HG02763 (cell line): ENCODE measurements at regions not wholly inside any gene's neighbourhood (a gene's known extent, or its start where the extent isn't known, plus 50 kb on each side); places are given as distances from the start of the nearest gene placed in this dataset.

ENCODE experiments used
- ATAC-seq: cut with Tn5 transposase; IDR thresholded peaks from one replicate; pipeline ENCODE4 v1.9.1; 2021; ENCODE audit warnings: mild to moderate bottlenecking, moderate library complexity; ENCODE audit not compliant: unreplicated experiment

DNA sequence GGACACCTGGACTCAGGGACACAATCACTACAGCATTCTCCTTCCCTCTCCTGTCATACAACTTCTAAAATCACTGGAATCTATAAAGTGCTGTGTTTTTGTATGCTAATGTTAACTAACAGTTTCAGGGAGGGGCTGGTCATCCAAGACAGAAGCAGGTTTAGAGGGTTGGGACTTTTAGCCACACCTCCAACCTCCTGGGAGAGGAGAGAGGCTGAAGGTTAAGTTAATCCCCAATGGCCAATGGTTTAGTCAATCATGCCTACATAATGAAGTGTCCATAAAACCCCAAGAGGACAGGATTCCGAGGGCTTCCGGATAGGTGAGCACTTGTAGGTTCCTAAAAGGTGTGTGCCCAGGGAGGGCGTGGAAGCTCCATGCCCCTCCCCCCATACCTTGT is 219.3 kb upstream of the CTNNB1 start:
- no peak for ATAC-seq

DNA sequence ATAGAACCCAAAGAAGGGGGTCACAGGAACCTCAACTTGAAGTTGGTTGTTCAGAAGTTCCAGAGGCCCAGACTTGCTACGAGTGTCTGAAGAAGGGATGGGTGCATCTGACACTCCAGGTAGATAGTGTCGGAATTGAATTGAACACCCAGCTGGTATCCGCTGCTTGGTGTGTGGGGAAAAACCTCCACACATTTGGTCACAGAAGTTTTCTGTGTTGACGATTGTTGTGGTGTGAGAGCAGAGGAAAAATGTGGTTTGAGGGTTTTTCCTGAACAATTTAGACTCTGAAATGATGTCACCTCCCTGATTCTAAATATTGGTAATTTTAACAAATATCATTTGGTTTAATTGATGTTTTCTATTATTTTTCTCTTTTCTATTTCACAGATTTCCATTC is 218.8 kb upstream of the CTNNB1 start:
- ATAC-seq, result no peak

DNA sequence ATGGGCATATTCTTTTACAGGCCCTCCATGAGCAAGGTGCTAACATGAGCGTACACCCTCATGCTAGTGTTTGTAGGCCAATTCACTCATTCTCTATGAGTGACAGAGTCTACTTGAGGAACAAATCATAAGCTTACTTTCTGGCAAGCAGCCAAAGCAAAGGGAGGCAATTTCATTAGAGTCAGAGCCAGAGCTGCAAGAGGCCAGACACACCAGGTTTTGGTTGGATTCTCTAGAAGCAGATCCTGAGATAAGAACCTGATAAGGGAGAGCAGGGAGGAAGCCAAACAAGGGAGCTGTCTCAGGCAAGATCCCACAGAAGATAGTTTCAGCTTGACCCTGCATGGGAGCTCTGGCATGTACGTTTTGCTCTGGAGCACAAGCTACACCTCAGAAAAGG is 214.1 kb upstream of the CTNNB1 start:
- no peak for ATAC-seq

DNA sequence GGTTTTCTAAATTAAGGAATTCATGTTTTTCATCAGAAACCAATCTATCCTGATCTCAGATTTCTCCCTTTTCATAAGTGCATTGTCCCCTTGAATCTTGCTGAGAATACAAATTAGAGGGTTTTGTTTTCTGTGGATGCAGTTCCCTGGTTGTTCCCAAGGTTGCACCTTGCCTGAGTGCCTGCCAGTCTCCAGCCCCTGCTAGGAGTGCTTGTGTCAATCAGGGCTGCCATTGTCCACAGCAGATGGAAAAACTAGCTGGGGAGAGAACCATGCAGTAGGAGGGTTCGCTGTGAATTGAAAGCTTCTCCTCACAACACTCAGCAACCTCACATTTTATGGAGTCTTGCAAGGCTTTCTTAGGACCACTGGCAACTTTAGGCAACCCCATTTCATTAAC is 210.8 kb upstream of the CTNNB1 start:
- ATAC-seq, result no peak

DNA sequence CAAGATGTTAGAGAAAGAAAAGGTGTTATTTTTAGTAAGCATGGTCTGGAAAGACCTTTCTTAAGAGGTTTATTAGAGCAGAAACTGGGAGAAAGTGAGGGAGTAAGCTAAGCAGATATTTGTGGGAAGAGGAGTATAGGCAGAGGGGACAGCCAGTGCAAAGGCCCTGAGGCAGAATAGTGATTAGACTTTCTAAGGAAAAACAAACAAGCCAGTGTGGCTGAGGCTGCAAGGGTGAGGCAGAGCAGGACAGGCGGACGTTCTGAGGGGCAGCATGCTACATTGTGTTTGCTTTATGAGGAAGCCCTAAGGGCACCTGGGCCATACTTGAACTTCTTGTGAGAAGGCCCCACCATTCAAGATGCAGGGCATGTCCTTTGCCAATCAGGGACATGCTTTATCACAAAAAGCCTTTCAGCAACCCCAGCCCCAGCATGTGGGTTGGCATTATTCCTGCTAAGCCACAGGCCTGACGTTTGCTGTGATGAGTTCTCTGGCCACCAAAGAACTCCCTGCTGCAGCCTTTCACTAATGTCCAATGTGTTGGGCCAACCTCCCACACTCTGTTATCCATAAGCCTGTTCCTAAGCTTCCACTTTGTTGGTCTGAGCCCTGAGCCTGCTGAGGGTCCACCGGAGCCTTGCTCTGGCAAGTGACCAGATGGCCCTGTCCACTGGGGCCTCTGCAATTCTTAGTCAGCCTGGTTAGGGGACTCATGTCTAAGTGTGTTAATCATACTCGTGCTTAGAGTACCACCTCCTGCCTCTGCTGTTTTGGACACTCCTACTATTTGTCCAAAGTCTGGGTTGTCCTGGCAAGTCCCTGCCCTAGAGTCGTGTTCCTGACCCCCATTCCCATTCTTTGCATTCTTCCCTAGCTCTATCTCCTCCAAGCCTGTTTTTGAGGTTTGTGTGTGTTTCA is 209.9 kb upstream of the CTNNB1 start:
- no peak for ATAC-seq

DNA sequence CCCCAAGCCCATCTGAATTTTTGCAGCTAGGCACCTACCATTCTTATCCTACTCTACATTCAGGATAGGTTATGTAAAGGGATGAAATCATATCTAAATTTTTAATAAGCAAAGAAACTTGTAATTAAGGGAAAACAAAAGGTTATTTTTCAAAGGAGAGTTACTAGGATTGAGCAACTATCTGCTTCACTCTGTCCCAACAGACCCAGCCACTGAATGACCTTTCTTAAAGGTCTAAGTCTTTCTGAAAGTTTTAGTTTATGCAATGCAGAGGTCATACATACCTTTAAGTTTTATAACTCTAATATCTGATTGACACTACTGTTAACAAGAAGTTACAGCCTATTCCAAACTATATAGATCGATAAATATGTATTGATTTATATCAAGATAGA is 209.2 kb upstream of the CTNNB1 start:
- no peak for ATAC-seq

DNA sequence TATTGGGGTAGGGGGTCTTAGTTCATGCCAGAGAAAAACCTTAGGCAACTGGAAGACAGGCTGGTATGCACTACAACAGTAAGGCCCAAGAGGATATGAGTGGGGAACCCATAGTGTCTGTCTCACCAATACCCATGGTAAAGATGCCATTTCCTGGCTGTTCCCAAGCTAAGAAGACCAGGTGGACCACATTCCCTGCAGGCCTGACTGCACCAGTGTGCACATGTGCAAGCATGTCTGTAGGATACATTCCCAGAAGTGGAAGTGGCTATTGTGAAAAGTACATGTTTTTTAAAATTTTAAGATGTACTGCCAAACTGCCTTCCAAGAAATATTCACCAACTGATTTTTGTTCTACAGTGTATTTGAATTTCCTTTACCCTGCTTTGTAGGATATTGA is 207.3 kb upstream of the CTNNB1 start:
- no peak for ATAC-seq

DNA sequence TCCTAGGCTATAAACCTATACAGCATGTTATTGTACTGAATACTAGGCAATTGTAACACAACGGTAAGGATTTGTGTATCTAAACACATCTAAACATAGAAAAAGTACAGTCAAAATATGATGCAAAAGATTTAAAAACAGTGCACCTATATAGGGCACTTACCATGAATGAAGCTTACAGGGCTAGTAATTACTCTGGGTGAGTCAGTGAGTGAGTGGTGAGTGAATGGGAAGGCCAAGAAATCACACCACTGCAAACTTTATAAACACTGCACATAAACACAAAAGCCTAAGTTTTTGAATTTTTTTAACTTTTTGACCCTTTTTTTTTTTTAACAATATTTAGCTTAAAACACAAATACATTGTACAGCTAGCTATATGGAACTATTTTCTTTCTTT is 204.7 kb upstream of the CTNNB1 start:
- ATAC-seq, result no peak

DNA sequence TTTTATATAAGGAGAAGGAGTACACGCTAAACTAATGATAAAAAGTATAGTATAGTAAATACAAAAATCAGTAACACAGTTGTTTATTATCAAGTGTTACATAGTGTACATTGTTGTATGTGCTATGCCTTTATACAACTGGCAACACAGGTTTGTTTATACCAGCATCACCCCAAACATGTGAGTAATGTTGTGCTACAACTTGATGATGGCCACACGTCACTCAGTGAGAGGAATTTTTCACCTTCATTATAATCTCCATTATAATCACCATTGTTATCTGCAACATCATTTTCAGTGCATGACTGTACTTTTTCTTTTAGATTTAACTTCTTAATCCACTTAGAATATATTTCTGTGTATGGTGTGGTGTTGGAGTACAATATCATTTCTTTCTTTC is 204.0 kb upstream of the CTNNB1 start:
- ATAC-seq, result no peak

DNA sequence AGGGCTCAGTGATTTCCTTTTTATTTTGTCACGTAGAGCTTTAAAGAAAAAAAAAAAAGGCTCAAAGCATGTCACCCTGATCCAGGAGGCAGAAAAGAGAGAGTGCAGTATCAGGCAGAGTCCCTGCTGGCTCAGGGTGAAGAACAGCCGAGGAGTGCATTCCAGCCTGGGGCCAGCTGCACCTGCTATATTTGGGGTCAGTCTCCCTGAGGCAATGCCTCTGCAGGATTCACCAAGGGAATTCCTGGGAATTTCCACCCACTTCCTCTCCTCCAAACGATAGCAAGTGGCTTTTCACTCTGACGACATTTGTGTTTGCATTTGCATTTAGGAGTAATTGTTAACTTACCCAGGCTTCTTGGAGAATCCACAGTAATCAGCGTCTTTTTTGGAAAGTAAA is 202.9 kb upstream of the CTNNB1 start:
- no peak for ATAC-seq

DNA sequence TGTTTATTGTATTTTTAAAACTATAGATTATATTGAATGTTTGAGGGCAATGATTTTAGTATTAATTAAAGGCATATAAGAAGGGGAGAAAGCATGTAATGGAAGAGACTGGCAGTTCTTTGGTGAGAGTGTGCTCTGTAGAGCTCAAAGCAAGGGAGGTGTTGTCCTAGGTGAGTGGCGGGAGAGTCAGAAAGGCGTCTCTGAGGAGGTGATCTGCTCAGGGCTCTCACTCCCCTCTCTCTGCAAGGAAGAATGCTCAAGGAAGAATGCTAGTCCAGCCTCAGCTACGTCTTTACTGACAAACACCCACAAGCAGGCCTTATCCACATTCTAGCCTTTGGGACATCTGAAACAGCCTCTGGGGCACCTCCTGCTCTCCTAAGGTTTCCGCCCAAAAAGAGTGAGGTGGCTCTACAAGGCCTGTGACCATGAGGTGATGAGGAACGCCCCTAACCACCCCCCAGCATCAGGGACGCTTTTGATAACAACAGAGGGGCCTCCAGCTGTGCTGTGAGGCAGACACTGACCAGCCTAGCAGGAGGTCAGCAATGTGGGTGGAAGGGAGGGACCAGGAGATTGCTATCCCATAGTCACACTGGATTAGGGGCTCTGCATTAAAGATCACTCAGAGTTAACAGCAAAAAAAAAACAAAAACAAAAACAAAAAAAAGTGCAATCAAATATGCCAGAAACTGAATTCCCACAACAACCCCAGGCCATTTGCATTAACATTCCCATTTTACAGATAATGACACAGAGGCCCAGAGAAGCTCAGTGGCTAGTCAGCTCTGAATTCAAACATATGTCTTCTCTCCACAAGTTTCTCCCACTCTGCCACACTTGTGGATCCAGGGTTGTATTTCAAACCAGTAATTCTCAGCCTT is 202.2 kb upstream of the CTNNB1 start:
- no peak for ATAC-seq

DNA sequence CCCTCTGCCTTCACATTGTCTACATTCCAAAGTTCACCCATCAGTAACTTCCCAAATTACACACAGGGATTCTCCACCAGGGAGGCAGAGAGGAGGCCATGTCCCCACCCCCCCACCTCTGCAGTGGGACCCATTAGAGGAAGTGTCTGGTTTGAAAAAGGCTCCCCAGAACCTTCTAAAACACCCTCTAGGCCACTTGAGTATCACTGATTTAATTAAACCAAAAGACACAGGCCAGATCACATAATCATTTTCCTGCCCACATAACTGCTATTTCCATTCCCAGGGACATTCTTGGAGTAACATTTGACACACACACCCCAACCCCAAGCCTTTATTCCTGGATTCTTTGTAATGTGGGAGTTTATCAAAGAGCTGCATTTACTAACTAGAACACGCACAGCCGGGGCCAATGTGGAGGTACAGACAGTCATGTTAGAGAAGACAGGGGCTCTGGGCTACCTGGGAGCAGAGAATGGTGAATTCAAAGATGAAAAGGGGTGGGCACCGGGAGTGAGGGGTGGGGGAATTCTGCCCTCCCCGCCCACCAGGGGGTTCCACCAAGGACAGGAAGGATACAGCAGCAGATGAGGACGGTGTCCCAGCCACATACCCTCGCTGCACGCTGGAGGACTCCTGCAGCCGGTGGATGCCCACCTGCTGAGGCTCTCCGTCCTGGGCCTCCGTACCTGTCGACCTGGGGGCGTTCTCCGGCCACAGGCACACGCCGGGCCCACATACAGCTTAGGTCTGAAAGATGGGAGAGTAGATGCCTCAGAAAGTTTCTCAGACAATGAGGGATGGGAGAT is 201.4 kb upstream of the CTNNB1 start:
- no peak for ATAC-seq

DNA sequence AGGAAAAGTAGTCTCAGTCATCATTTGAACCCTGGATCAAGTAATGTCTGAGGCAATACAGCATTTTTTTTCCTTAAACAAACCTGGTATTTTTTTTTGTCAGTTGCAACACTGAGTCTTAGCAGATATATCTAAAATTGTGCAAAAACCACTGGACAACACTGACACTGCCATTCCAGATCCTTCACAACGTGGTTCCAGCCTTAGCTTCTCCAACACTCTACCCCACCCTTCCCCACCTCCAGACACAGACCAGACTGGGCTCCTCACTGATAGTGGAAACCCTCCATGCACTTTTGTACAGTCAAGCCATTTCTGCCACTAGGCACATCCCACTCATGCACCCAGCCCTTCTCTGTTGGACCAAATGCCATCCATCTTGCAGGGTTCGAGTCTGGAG is 199.6 kb upstream of the CTNNB1 start:
- ATAC-seq, result no peak

DNA sequence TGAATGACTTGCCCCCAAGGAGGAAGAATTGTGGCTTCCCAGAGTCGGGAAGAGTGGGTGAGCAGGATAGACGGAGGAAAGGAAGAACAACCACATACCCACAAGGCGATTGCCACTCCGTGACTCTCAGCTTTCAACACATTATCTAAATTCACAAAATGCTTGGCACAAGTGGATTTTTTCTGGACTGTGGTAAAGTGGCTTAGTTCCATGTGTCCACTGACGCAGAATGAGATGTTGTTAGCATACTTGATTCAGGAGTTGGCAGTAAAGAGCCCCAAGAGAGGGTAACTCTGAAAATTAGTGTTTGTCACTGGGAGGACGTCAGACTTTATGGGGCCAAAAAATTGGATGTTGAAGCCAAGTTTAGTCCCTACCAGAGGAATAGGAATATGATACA is 198.8 kb upstream of the CTNNB1 start:
- ATAC-seq, result no peak

DNA sequence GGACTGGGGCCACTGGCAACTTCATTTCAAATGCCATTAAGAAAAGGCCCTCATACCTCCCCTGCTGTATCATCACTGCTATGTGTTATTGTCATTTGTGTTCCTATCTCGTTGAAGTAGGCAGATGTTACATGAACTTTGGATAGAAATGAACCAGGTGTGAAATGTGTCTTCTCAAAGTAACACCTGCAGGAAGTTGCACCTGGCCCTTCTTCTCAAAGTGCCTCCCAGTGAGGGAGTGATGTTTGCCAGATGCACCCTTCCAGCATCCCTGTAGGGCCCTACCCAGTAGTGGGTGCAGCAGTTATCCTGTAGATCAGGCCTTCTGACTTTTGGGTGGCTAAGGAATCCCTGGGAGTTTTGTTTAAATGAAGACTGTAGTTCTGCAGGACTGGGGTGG is 197.7 kb upstream of the CTNNB1 start:
- no peak for ATAC-seq

DNA sequence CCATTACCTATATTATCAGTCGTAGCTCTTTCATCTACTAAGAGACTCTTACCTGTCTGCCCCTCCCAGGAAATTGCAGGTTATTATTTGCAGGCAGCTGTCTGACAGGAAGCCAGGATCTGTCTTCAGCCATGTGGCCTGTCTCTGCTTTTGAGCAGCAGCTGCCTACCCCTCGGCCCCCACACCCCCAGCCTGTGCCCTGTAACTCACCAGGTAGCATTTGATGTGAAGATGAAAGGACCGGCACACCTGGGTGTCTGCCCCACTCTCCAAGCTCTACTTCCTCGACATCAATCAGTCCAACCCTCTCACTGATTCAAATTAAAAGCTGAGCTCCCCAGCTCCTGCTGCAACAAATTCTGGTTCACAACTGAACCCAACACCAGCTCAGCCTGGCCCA is 197.2 kb upstream of the CTNNB1 start:
- ATAC-seq, result no peak

DNA sequence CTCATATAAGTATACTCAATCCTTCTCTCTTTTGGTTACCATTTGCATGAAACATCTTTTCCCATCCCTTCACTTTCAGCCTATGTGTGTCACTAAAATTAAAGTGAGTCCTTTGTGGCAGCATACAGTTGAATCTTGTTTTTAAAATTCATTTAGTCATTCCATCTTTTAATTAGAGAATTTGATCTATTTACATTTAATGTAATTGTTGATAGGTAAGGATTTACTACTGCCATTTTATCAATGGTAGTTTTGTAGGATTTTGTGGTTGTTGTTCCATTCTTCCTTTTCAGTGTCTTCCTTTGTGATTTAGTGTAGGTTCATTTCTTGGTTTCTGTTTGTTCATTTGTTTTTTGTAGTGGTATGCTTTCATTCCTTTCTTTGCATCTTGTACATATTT is 191.9 kb upstream of the CTNNB1 start:
- ATAC-seq, result no peak

DNA sequence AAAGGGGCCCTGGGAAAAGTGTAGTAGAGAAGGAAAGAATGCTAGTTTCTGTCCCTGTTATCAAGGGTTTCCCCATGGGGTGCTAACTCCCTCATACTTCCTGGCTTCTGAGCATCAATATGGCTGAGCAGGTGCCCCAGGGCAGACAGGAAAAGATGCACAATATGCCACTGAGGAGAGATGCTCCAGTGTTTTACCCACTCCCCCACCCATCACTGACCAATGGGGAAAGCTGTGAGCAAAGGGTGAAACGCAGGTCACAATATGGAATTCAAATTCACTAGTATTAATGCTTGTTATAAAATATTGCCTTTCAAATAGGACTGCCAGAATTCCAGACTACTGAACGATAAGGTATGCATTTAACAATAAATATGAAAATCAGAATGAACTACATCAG is 187.5 kb upstream of the CTNNB1 start:
- ATAC-seq, result no peak

DNA sequence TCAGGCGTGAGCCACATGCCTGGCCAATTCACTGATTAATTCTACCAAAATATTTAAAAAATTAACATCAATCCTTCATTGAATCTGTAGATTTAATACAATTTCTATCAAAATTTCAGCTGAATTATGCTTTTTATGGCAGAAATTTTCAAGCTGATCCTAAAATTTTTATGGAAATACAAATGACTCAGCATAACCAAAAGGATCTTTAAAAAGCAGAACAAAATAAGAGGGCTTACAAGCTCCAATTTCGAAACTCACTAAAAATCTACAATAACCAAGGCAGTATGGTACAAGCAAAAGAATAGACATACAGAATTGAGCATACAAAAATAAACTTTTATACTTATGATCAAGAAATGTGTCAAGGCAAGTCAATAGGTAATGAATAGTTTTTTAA is 180.4 kb upstream of the CTNNB1 start:
- ATAC-seq, result no peak

DNA sequence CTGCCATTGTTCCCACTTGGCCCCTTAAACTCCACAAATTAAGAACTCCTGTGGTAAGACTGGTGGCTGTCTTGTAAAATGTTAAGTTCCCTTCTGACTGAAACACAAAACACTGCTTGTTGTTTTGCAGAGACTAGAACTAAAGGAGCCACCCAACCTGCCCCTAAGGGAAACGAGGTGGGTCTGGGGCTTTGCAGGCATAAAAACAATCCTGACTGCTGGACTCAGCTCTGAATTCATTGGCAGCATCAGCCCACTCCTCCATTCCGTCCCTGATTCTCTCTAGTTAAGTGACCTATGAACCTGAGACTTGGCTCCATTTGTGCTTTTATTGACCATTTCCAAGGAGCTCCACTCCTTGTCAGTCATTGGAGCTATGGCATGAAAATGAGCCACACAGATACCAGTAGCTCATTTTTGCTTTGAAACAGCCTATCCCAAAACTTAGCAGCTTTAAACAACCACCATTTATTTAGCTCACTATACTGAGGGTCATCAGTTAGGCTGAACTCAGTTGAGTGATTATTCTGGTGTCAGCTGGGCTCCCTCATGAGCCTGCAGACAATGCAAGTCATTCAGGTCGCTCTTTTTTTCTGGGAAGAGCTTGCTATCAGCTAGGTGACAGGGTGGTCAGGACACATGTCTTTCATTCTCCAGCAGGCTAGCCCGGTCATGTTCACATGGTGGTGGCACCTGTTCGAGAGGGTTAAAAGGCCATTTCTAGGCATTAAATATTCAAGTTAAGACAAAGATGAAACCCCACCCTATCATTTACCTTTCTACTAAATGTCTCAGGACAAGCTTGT is 175.1 kb upstream of the CTNNB1 start:
- no peak for ATAC-seq
